ENCODE measurements at regions not wholly inside any gene's neighbourhood (a gene's known extent, or its start where the extent isn't known, plus 50 kb on each side); places are given as distances from the start of the nearest gene placed in this dataset.

DNA sequence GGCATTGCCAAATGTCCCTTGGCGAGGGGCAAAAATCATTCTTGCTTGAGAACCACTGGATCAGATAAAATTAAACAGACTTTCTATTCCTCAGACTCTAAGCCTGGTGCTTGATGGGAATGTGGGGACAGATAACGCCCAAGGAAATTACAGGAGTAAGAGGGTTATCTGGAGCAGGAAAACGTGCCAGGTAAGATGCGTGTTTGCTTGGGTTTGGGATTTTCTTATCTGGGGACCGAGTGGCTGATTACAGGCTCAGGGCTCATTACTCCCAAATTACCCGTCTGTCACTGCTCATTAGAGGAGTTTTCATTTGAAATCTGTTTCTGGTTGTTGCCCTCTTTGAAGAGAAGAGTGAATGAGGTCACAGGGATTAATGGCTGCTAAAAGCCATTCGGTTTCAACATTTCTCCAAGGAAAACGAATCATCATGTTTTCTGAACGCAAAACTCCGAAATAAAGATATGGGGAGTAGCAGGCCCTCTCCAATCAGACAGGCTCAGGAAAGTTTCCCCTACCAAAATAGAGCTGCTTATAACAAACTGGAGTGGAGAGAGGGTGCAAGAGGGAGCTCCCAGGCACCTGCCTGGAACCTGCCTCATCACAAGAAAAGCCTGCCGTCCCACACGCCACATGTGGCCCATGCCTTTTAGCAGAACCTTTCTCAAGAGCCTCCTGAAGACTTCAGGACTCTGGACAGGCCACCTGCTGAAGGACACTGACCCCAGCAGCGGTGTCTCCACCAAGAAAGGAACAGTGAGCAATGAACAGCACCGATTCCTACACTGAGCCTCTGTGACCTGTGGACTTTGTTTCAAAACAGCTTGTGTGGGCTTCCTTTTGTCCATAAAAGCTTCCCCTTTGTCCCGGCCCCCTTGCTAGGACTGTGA is 136.4 kb downstream of the ICE1 start:
- no peak for DNase-seq (ENCODE audit: low read depth, low spot score)
- H3K4me3 ChIP-seq (ENCODE audit: low read depth, low read length), result no peak overlapping the region
- POLR2A ChIA-PET, result no interaction called here
- CTCF ChIA-PET, result no interaction called here
- TF ChIP-seq, protein P1, sequence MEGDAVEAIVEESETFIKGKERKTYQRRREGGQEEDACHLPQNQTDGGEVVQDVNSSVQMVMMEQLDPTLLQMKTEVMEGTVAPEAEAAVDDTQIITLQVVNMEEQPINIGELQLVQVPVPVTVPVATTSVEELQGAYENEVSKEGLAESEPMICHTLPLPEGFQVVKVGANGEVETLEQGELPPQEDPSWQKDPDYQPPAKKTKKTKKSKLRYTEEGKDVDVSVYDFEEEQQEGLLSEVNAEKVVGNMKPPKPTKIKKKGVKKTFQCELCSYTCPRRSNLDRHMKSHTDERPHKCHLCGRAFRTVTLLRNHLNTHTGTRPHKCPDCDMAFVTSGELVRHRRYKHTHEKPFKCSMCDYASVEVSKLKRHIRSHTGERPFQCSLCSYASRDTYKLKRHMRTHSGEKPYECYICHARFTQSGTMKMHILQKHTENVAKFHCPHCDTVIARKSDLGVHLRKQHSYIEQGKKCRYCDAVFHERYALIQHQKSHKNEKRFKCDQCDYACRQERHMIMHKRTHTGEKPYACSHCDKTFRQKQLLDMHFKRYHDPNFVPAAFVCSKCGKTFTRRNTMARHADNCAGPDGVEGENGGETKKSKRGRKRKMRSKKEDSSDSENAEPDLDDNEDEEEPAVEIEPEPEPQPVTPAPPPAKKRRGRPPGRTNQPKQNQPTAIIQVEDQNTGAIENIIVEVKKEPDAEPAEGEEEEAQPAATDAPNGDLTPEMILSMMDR (IDR thresholded peaks at IDR 0.05; ENCODE audit: insufficient read depth, low read length, missing control alignments), result no peak

- ChIA-PET CTCF (no interaction called here), POLR2A (no interaction called here)
- no peak overlapping the region for H3K4me3 ChIP-seq (ENCODE audit: low read depth, low read length)
- TF ChIP-seq, protein P1 (IDR thresholded peaks at IDR 0.05; ENCODE audit: insufficient read depth, low read length, missing control alignments), result no peak
- DNase-seq (ENCODE audit: low read depth, low spot score), result no peak
Observed at GRCh38 chr5:5558102-5558501, 135.6 kb downstream of the ICE1 start.

- ChIA-PET POLR2A (no interaction called here), CTCF (no interaction called here)
Observed at GRCh38 chr5:5551499-5551898, 129.0 kb downstream of the ICE1 start.

GRCh38 chr5:5546408-5546807 is 123.9 kb downstream of the ICE1 start:
- DNase-seq (ENCODE audit: low read depth, low spot score), result no peak
- ChIA-PET CTCF (no interaction called here), POLR2A (no interaction called here)
- no peak overlapping the region for H3K4me3 ChIP-seq (ENCODE audit: low read depth, low read length)
- TF ChIP-seq, protein P1 (IDR thresholded peaks at IDR 0.05; ENCODE audit: insufficient read depth, low read length, missing control alignments), result no peak

More at GRCh38 chr5:5551499-5551898, 129.0 kb downstream of the ICE1 start:
- DNase-seq (ENCODE audit: low read depth, low spot score), result no peak
- TF ChIP-seq, protein P1 (IDR thresholded peaks at IDR 0.05; ENCODE audit: insufficient read depth, low read length, missing control alignments), result no peak
- H3K4me3 ChIP-seq (ENCODE audit: low read depth, low read length), result no peak overlapping the region

GRCh38 chr5:5544094-5544663 is 121.7 kb downstream of the ICE1 start:
- no peak for DNase-seq (ENCODE audit: low read depth, low spot score)
- H3K4me3 ChIP-seq (ENCODE audit: low read depth, low read length), result no peak overlapping the region
- CTCF ChIA-PET, result no interaction called here
- POLR2A ChIA-PET, result no interaction called here
- TF ChIP-seq, protein P1 (IDR thresholded peaks at IDR 0.05; ENCODE audit: insufficient read depth, low read length, missing control alignments), result no peak

GRCh38 chr5:5542654-5543053 is 120.2 kb downstream of the ICE1 start:
- H3K4me3 ChIP-seq (ENCODE audit: low read depth, low read length), result no peak overlapping the region
- POLR2A ChIA-PET, result no interaction called here
- no peak for DNase-seq (ENCODE audit: low read depth, low spot score)
- CTCF ChIA-PET, result no interaction called here
- TF ChIP-seq, protein P1 (IDR thresholded peaks at IDR 0.05; ENCODE audit: insufficient read depth, low read length, missing control alignments), result no peak

Measured in AG04449 (cell line).